Limb (tissue), 2 donors: ENCODE measurements at regions not wholly inside any gene's neighbourhood (a gene's known extent, or its start where the extent isn't known, plus 50 kb on each side); places are given as distances from the start of the nearest gene placed in this dataset.
"Not testable (repeated sequence)": the region's sequence is repeated elsewhere in the genome, so short reads cannot be mapped to it uniquely, and the experiment has no call there.

Source experiments
- DNase-seq, 2 donors: peaks; one replicate each; pipeline ENCODE4 v3.0.0-alpha.2; 2016; ENCODE audit errors: extremely low spot score in 2 of 2

GRCh38 chr10:63077800-63078199 is 55.3 kb upstream of the NRBF2 start:
- DNase-seq = no peak

GRCh38 chr10:63072951-63073350 is 60.2 kb upstream of the NRBF2 start:
- no peak for DNase-seq

GRCh38 chr10:63071145-63071544 is 62.0 kb upstream of the NRBF2 start:
- no peak for DNase-seq

- DNase-seq = no peak
These were observed 63.8 kb upstream of the NRBF2 start for GRCh38 chr10:63069318-63069717.

- DNase-seq = no peak
These were observed 64.9 kb upstream of the NRBF2 start for GRCh38 chr10:63068246-63068645.

GRCh38 chr10:63066606-63067005 is 66.5 kb upstream of the NRBF2 start:
- no peak for DNase-seq

- DNase-seq = no peak
These were observed 68.4 kb upstream of the NRBF2 start for GRCh38 chr10:63064706-63065105.

GRCh38 chr10:63058236-63058635 is 74.9 kb upstream of the NRBF2 start:
- no peak for DNase-seq

GRCh38 chr10:63057509-63057908 is 75.6 kb upstream of the NRBF2 start:
- no peak for DNase-seq

GRCh38 chr10:63055705-63056104 is 77.4 kb upstream of the NRBF2 start:
- DNase-seq = no peak

GRCh38 chr10:63054889-63055611 is 78.1 kb upstream of the NRBF2 start:
- no peak for DNase-seq

- no peak for DNase-seq
These were observed 81.0 kb upstream of the NRBF2 start for GRCh38 chr10:63052083-63052482.

- DNase-seq = no peak
These were observed 90.9 kb upstream of the NRBF2 start for GRCh38 chr10:63042256-63042655.

- DNase-seq = not testable (repeated sequence)
These were observed 99.4 kb upstream of the NRBF2 start for GRCh38 chr10:63033616-63034185.

GRCh38 chr10:63030536-63030935 is 102.6 kb upstream of the NRBF2 start:
- no peak for DNase-seq

GRCh38 chr10:63027531-63027930 is 105.6 kb upstream of the NRBF2 start:
- DNase-seq = no peak

GRCh38 chr10:63021225-63021624 is 111.9 kb upstream of the NRBF2 start:
- DNase-seq = no peak

GRCh38 chr10:63013755-63014154 is 119.4 kb upstream of the NRBF2 start:
- DNase-seq = no peak

GRCh38 chr10:63012623-63013022 is 120.5 kb upstream of the NRBF2 start:
- no peak for DNase-seq

- DNase-seq = no peak
These were observed 122.9 kb upstream of the NRBF2 start for GRCh38 chr10:63010203-63010602.

GRCh38 chr10:63008491-63008890 is 124.6 kb upstream of the NRBF2 start:
- no peak for DNase-seq

- DNase-seq = no peak
These were observed 126.0 kb upstream of the NRBF2 start for GRCh38 chr10:63007112-63007511.

- no peak for DNase-seq
These were observed 127.9 kb upstream of the NRBF2 start for GRCh38 chr10:63005246-63005645.
